Cardiac muscle cell (in vitro differentiated cells and primary cell): ENCODE measurements at regions not wholly inside any gene's neighbourhood (a gene's known extent, or its start where the extent isn't known, plus 50 kb on each side); places are given as distances from the start of the nearest gene placed in this dataset.

Experiments
- DNase-seq, 2 donors: peaks; one replicate each; pipeline versions ENCODE4 v3.0.0 to v3.0.0-alpha.2; 2010 to 2017; ENCODE audit warnings: low read depth in 1 of 2, low spot score in 1 of 2
- H3K27ac ChIP-seq: fragments of 200-600 bp; sonication (generic); 2 replicates; pipeline ENCODE4 v1.5.1; 2016
- H3K27me3 ChIP-seq: fragments of 200-600 bp; sonication (generic); 2 replicates; pipeline ENCODE4 v1.6.0; 2016; ENCODE audit warnings: control low read depth
- H3K36me3 ChIP-seq: fragments of 200-600 bp; sonication (generic); 2 replicates; pipeline ENCODE4 v1.5.1; 2016; ENCODE audit warnings: control low read depth
- H3K4me1 ChIP-seq: fragments of 200-600 bp; sonication (generic); 2 replicates; pipeline ENCODE4 v1.8.1; 2017; ENCODE audit warnings: low read depth, mild to moderate bottlenecking, mixed run types
- H3K4me3 ChIP-seq: fragments of 200-600 bp; sonication (generic); 2 replicates; pipeline ENCODE4 v1.5.1; 2016; ENCODE audit warnings: mild to moderate bottlenecking
- H3K9me3 ChIP-seq: fragments of 200-600 bp; sonication (generic); 2 replicates; pipeline ENCODE4 v1.5.1; 2017; ENCODE audit warnings: low read depth, mild to moderate bottlenecking, control low read depth
- CTCF ChIP-seq: IDR thresholded peaks from 2 replicates; pipeline ENCODE4 v1.5.1; 2012; ENCODE audit warnings: low read depth, mild to moderate bottlenecking, low read length

- no peak for TF ChIP-seq CTCF
- no peaks in the 10 kb centered on the region for H3K9me3 ChIP-seq
- H3K4me3 ChIP-seq, result no peak overlapping the region
- no peaks in the 10 kb centered on the region for H3K36me3 ChIP-seq
- peaks cover 41% of the 10 kb centered on the region for H3K4me1 ChIP-seq
- H3K27ac ChIP-seq, result peak overlapping the region; percentile 90
- H3K27me3 ChIP-seq, result peaks cover 9% of the 10 kb centered on the region
- peak in 1 of 2 donors; percentile 73 for DNase-seq
Measured at GRCh38 chr15:62456011-62456920, 291.2 kb upstream of the C2CD4B start.

GRCh38 chr15:62457100-62457499 lies 292.0 kb upstream of the C2CD4B start:
- Histone ChIP-seq H3K4me3 (no peak overlapping the region), H3K9me3 (no peaks in the 10 kb centered on the region), H3K27me3 (peaks cover 15% of the 10 kb centered on the region), H3K27ac (peak overlapping the region; percentile 90), H3K36me3 (no peaks in the 10 kb centered on the region), H3K4me1 (peaks cover 41% of the 10 kb centered on the region)
- TF ChIP-seq CTCF, result no peak
- DNase-seq, result no peak

- H3K4me3 ChIP-seq, result no peak overlapping the region
- H3K27me3 ChIP-seq, result peaks cover 22% of the 10 kb centered on the region
- peaks cover 44% of the 10 kb centered on the region for H3K4me1 ChIP-seq
- TF ChIP-seq CTCF, result no peak
- no peaks in the 10 kb centered on the region for H3K36me3 ChIP-seq
- no peak overlapping the region for H3K27ac ChIP-seq
- DNase-seq, result no peak
- no peaks in the 10 kb centered on the region for H3K9me3 ChIP-seq
Measured at GRCh38 chr15:62459875-62460274, 294.8 kb upstream of the C2CD4B start.

- Histone ChIP-seq H3K27ac (no peak overlapping the region), H3K9me3 (no peaks in the 10 kb centered on the region), H3K4me1 (peaks cover 27% of the 10 kb centered on the region), H3K36me3 (no peaks in the 10 kb centered on the region), H3K27me3 (peaks cover 44% of the 10 kb centered on the region), H3K4me3 (no peak overlapping the region)
- DNase-seq, result no peak
- TF ChIP-seq CTCF, result no peak
Measured at GRCh38 chr15:62462268-62462667, 297.2 kb upstream of the C2CD4B start.

GRCh38 chr15:62462721-62463120 lies 297.6 kb upstream of the C2CD4B start:
- TF ChIP-seq CTCF, result no peak
- H3K36me3 ChIP-seq, result no peaks in the 10 kb centered on the region
- no peak overlapping the region for H3K4me3 ChIP-seq
- peaks cover 44% of the 10 kb centered on the region for H3K27me3 ChIP-seq
- H3K27ac ChIP-seq, result no peak overlapping the region
- H3K4me1 ChIP-seq, result peaks cover 22% of the 10 kb centered on the region
- no peaks in the 10 kb centered on the region for H3K9me3 ChIP-seq
- DNase-seq, result no peak
